GM11168 (cell line): ENCODE measurements at regions not wholly inside any gene's neighbourhood (a gene's known extent, or its start where the extent isn't known, plus 50 kb on each side); places are given as distances from the start of the nearest gene placed in this dataset.

Experiments
- in situ Hi-C: fragments of 300-500 bp; cut with MboI; formaldehyde crosslinking; loops from one replicate; pipeline ENCODE4 v1.12.0; 2022; ENCODE audit warnings: low sequenced_read_pairs; ENCODE audit not compliant: unreplicated experiment

GRCh38 chr5:89301321-89302025 lies 418.5 kb upstream of the MEF2C start:
- in situ Hi-C loops = no loop called here

- in situ Hi-C loops = no loop called here
Measured at GRCh38 chr5:89300426-89300970, 417.5 kb upstream of the MEF2C start.

GRCh38 chr5:89299998-89300397 lies 417.0 kb upstream of the MEF2C start:
- in situ Hi-C loops = no loop called here

- in situ Hi-C loops = no loop called here
Measured at GRCh38 chr5:89297066-89297465, 414.1 kb upstream of the MEF2C start.

- in situ Hi-C loops = no loop called here
Measured at GRCh38 chr5:89293810-89294209, 410.8 kb upstream of the MEF2C start.

GRCh38 chr5:89292487-89292886 lies 409.5 kb upstream of the MEF2C start:
- in situ Hi-C loops = no loop called here

GRCh38 chr5:89289604-89290003 lies 406.6 kb upstream of the MEF2C start:
- in situ Hi-C loops = no loop called here

GRCh38 chr5:89287964-89288363 lies 405.0 kb upstream of the MEF2C start:
- in situ Hi-C loops = no loop called here

- in situ Hi-C loops = no loop called here
Measured at GRCh38 chr5:89286320-89286719, 403.3 kb upstream of the MEF2C start.

- in situ Hi-C loops = no loop called here
Measured at GRCh38 chr5:89283728-89284493, 400.9 kb upstream of the MEF2C start.

- in situ Hi-C loops = no loop called here
Measured at GRCh38 chr5:89282554-89283510, 399.8 kb upstream of the MEF2C start.

- in situ Hi-C loops = no loop called here
Measured at GRCh38 chr5:89281766-89282553, 399.0 kb upstream of the MEF2C start.

GRCh38 chr5:89281211-89281610 lies 398.2 kb upstream of the MEF2C start:
- in situ Hi-C loops = no loop called here

- in situ Hi-C loops = no loop called here
Measured at GRCh38 chr5:89280103-89281037, 397.4 kb upstream of the MEF2C start.

GRCh38 chr5:89279391-89280036 lies 396.5 kb upstream of the MEF2C start:
- in situ Hi-C loops = loop anchor here (10.0 kb wide), 1 partner anchor 395 kb away; the partner anchor contains the start of gene MEF2C

GRCh38 chr5:89277816-89278215 lies 394.8 kb upstream of the MEF2C start:
- in situ Hi-C loops = loop anchor here (10.0 kb wide), 1 partner anchor 393 kb away; the partner anchor contains the start of gene MEF2C

- in situ Hi-C loops = loop anchor here (10.0 kb wide), 1 partner anchor 392 kb away; the partner anchor contains the start of gene MEF2C
Measured at GRCh38 chr5:89276566-89277305, 393.8 kb upstream of the MEF2C start.
